OCI-LY7 (cell line): ENCODE measurements at regions not wholly inside any gene's neighbourhood (a gene's known extent, or its start where the extent isn't known, plus 50 kb on each side); places are given as distances from the start of the nearest gene placed in this dataset.

ENCODE experiments used
- BruUV-seq: library from RNA; stranded (reverse); fragments of 400-500 nt; replicated peaks from 2 replicates; lab custom pipeline; 2021; lab: Mats Ljungman, UMichigan
- CTCF ChIA-PET: fragments of 300-600 bp; sonication (Branson Sonifier 250); formaldehyde crosslinking; loops from one replicate; lab custom pipeline; 2022; ENCODE audit warnings: antibody characterized with exemption; ENCODE audit not compliant: unreplicated experiment; lab: Charles Lee
- POLR2A ChIA-PET: fragments of 300-600 bp; sonication (Branson Sonifier 250); formaldehyde crosslinking; loops from one replicate; lab custom pipeline; 2022; ENCODE audit warnings: antibody characterized with exemption; lab: Charles Lee
- DNase-seq: peaks from one replicate; pipeline ENCODE4 v3.0.0-alpha.2; 2015; ENCODE audit warnings: low spot score
- H2AFZ ChIP-seq: fragments of 200-600 bp; sonication (generic), shearing (Covaris generic); 2 replicates; pipeline ENCODE4 v1.6.1; 2014; ENCODE audit warnings: mild to moderate bottlenecking, antibody characterized with exemption, low read length, moderate library complexity
- H3K27ac ChIP-seq: fragments of 200-600 bp; sonication (generic); 2 replicates; pipeline ENCODE4 v1.5.1; 2014; ENCODE audit warnings: mixed run types, low read depth, mild to moderate bottlenecking, moderate library complexity, low read length, inconsistent platforms; ENCODE audit not compliant: poor library complexity, severe bottlenecking
- H3K36me3 ChIP-seq: fragments of 200-600 bp; sonication (generic); 2 replicates; pipeline ENCODE4 v1.6.1; 2014; ENCODE audit warnings: mild to moderate bottlenecking, antibody characterized with exemption, low read length, moderate library complexity, mixed read lengths; ENCODE audit not compliant: insufficient read depth
- H3K4me1 ChIP-seq: fragments of 200-600 bp; sonication (generic); 2 replicates; pipeline ENCODE4 v1.5.1; 2014; ENCODE audit warnings: mild to moderate bottlenecking, low read length; ENCODE audit not compliant: insufficient read depth, poor library complexity, severe bottlenecking
- H3K4me2 ChIP-seq: fragments of 200-600 bp; sonication (generic); 2 replicates; pipeline ENCODE4 v1.6.1; 2014; ENCODE audit warnings: mild to moderate bottlenecking, low read length
- H3K4me3 ChIP-seq: fragments of 200-600 bp; sonication (generic); 2 replicates; pipeline ENCODE4 v1.5.1; 2014; ENCODE audit warnings: mild to moderate bottlenecking, low read depth, low read length; ENCODE audit not compliant: poor library complexity, severe bottlenecking
- H3K79me2 ChIP-seq: fragments of 200-600 bp; sonication (generic); 2 replicates; pipeline ENCODE4 v1.6.1; 2016; ENCODE audit warnings: low read depth, mild to moderate bottlenecking, low read length, moderate library complexity, mixed read lengths; ENCODE audit not compliant: insufficient read depth
- H3K9me2 ChIP-seq: fragments of 200-600 bp; sonication (generic); 2 replicates; pipeline ENCODE4 v1.6.1; 2016; ENCODE audit warnings: mild to moderate bottlenecking, low read length, mixed read lengths; ENCODE audit not compliant: insufficient read depth
- H3K9me3 ChIP-seq: fragments of 200-600 bp; sonication (generic); 2 replicates; pipeline ENCODE4 v1.6.1; 2014; ENCODE audit warnings: mild to moderate bottlenecking, mixed run types, low read length, mixed read lengths
- H4K20me1 ChIP-seq: fragments of 200-600 bp; sonication (generic); 2 replicates; pipeline ENCODE4 v1.6.1; 2014; ENCODE audit warnings: mild to moderate bottlenecking, antibody characterized with exemption, low read length, moderate library complexity, mixed read lengths; ENCODE audit not compliant: insufficient read depth
- EZH2phosphoT487 ChIP-seq: fragments of 200-600 bp; sonication (generic); IDR thresholded peaks from 2 replicates; pipeline ENCODE4 v1.6.1; 2018; ENCODE audit warnings: low read depth, borderline replicate concordance, mild to moderate bottlenecking, mixed run types, antibody characterized with exemption, low read length, moderate library complexity, mixed read lengths
- intact Hi-C: fragments of 100-400 bp; cut with micrococcal nuclease; formaldehyde crosslinking; loops from one replicate; pipeline ENCODE4 v1.10.0; 2022; ENCODE audit not compliant: unreplicated experiment
- TF ChIP-seq, protein P1 (sequence below): fragments of 200-600 bp; sonication (generic); conservative IDR thresholded peaks from 2 replicates; pipeline ENCODE4 v1.5.1; 2014; ENCODE audit warnings: mild to moderate bottlenecking, antibody characterized with exemption, low read length, moderate library complexity, mixed read lengths

DNA sequence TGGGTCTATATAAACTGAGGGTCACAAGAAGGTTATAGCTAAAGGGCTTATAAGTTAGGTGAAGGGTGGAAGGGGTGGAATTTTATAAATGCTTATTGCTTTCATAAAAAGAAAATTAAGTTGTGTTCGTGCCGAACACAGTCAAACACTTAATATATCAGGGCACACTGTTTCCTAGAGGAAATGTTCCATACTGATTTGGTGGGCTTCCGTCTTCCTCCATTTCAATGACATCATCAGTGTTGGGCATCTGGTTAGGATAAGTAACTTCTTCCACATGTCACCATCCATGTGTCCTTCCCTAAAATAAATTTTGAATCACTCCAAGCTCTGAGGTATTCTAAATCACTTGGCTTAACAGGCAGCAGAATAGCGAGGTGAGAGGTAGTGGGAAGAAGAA, 466.4 kb downstream of the MED13L start:
- H3K4me2 ChIP-seq: no peak overlapping the region
- no peaks in the 10 kb centered on the region for H3K79me2 ChIP-seq
- no peaks in the 10 kb centered on the region for H3K4me1 ChIP-seq
- ChIA-PET POLR2A (interaction anchor here (0.5 kb wide), 1 partner anchor 581 kb away, joined by 3 read pairs; no protein-coding TSS in a partner anchor), CTCF (no interaction called here)
- no TSS peak for BruUV-seq
- no peak overlapping the region for H2AFZ ChIP-seq
- intact Hi-C loops: no loop called here
- no peaks in the 10 kb centered on the region for H3K36me3 ChIP-seq
- H4K20me1 ChIP-seq: no peaks in the 10 kb centered on the region
- H3K27ac ChIP-seq: no peak overlapping the region
- TF ChIP-seq, protein P1, sequence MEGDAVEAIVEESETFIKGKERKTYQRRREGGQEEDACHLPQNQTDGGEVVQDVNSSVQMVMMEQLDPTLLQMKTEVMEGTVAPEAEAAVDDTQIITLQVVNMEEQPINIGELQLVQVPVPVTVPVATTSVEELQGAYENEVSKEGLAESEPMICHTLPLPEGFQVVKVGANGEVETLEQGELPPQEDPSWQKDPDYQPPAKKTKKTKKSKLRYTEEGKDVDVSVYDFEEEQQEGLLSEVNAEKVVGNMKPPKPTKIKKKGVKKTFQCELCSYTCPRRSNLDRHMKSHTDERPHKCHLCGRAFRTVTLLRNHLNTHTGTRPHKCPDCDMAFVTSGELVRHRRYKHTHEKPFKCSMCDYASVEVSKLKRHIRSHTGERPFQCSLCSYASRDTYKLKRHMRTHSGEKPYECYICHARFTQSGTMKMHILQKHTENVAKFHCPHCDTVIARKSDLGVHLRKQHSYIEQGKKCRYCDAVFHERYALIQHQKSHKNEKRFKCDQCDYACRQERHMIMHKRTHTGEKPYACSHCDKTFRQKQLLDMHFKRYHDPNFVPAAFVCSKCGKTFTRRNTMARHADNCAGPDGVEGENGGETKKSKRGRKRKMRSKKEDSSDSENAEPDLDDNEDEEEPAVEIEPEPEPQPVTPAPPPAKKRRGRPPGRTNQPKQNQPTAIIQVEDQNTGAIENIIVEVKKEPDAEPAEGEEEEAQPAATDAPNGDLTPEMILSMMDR: no peak
- TF ChIP-seq EZH2phosphoT487: no peak
- peaks cover 9% of the 10 kb centered on the region; the same call in 1 of the 2 replicates for H3K9me3 ChIP-seq
- H3K4me3 ChIP-seq: no peak overlapping the region
- no peak for DNase-seq
- no peaks in the 10 kb centered on the region for H3K9me2 ChIP-seq

DNA sequence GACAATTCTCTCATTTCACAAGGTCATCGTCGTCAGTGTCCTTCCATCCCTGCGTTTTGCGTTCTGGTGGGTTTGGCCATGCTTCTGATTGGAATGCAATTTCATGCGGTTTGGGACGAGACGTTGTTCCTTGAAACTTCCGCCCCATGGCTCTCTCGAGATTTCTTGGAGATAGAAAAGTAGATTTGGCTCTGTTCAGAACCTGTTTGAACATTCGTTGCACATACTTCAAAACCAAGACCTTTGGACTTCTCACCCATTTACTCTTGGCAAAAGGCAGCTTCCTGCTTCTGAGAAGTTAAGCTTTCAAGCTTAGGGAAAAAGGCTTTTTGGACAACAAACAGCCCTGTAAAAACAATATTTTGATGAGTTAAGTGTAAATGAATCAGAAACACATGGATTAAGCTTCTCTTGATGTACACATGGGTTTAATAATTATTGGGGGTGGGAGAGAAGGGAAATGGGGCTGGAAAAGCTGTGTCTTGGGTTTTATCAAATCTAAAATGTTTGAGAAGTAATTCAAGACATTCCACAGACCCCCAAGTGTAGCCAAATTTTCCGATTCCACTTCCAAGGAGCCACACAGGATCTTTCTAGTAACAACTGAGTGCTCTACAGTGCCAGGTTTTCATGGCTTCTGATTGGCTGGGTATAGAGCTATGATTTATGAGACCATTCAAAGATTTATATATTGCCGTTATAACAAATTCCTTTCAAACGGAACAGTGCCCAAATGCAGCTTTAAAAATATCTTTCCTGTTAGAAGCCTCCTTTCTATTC, 467.2 kb downstream of the MED13L start:
- DNase-seq: no peak
- TF ChIP-seq, protein P1: no peak
- TF ChIP-seq EZH2phosphoT487: no peak
- Histone ChIP-seq H3K9me2 (no peaks in the 10 kb centered on the region), H2AFZ (no peak overlapping the region), H3K4me1 (no peaks in the 10 kb centered on the region), H3K4me3 (no peak overlapping the region), H3K4me2 (no peak overlapping the region), H4K20me1 (no peaks in the 10 kb centered on the region), H3K27ac (no peak overlapping the region), H3K9me3 (peaks cover 9% of the 10 kb centered on the region; the same call in 1 of the 2 replicates), H3K36me3 (no peaks in the 10 kb centered on the region), H3K79me2 (no peaks in the 10 kb centered on the region)
- ChIA-PET CTCF (no interaction called here), POLR2A (interaction anchor here (0.5 kb wide), 1 partner anchor 581 kb away, joined by 3 read pairs; no protein-coding TSS in a partner anchor)
- intact Hi-C loops: no loop called here
- BruUV-seq: no TSS peak

DNA sequence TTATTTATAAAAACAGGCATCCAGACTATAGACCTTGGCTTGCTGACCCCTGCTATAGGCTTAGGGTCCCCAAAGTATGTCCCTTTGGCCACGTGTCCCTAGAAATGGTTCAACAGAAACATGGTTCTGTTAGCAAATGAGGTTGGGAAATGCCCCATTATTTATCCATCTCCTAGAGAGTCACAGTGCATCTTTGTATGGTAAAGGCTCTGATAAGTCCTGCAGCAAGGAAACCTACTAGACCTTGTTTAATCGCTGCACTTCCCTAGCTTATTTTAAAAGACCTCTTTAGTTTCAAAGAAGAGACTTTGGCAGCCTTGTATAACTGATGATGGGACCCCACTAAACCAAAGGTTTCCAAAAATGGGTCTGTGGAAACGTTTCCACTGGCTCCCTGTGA, 471.5 kb downstream of the MED13L start:
- CTCF ChIA-PET: no interaction called here
- no peak for TF ChIP-seq EZH2phosphoT487
- TF ChIP-seq, protein P1: no peak

More for the DNA sequence above, 471.5 kb downstream of the MED13L start:
- Histone ChIP-seq H3K9me3 (no peaks in the 10 kb centered on the region), H3K9me2 (no peaks in the 10 kb centered on the region), H2AFZ (no peak overlapping the region), H3K27ac (no peak overlapping the region), H3K4me3 (no peak overlapping the region), H3K36me3 (no peaks in the 10 kb centered on the region), H4K20me1 (no peaks in the 10 kb centered on the region), H3K79me2 (no peaks in the 10 kb centered on the region), H3K4me1 (no peaks in the 10 kb centered on the region), H3K4me2 (no peak overlapping the region)
- POLR2A ChIA-PET: interaction anchor here (0.8 to 1.1 kb wide), 2 partner anchors 19 to 299 kb away, joined by 3 read pairs; no protein-coding TSS in a partner anchor
- intact Hi-C loops: no loop called here
- no TSS peak for BruUV-seq
- DNase-seq: no peak
